AG09309 (cell line): ENCODE measurements at regions not wholly inside any gene's neighbourhood (a gene's known extent, or its start where the extent isn't known, plus 50 kb on each side); places are given as distances from the start of the nearest gene placed in this dataset.

Source experiments
- DNase-seq: peaks from one replicate; pipeline ENCODE4 v3.0.0-alpha.2; 2010; ENCODE audit warnings: low read depth
- H3K4me3 ChIP-seq: 2 replicates; pipeline ENCODE4 v1.5.1; 2011; ENCODE audit warnings: mild to moderate bottlenecking, low read depth, low read length, moderate library complexity; ENCODE audit not compliant: control insufficient read depth
- TF ChIP-seq, protein P1 (sequence below): IDR thresholded peaks from 2 replicates; pipeline ENCODE4 v1.5.1; 2011; ENCODE audit warnings: mild to moderate bottlenecking, low read depth, low read length, inconsistent platforms; ENCODE audit not compliant: insufficient read depth, control insufficient read depth; ENCODE audit errors: missing control alignments

DNA sequence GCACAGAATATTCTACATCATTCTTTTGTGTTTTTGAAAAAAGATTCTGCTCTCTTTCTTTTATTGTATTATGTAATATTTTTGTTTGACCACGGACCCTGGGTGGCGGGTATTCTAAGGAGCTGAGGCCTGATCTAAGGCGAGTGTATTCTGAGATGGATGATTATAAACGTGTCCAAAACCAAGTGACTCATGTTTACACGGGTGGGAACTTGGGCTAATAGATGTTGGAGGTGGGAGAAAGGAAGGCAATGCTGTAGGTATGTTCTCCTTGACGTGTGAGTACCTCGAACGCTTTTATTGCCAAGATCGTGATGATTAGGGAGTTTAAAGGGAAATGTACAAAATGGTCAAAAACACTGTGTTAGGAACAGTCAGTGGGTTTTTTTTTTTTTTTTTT lies 188.9 kb upstream of the FAT1 start:
- TF ChIP-seq, protein P1, sequence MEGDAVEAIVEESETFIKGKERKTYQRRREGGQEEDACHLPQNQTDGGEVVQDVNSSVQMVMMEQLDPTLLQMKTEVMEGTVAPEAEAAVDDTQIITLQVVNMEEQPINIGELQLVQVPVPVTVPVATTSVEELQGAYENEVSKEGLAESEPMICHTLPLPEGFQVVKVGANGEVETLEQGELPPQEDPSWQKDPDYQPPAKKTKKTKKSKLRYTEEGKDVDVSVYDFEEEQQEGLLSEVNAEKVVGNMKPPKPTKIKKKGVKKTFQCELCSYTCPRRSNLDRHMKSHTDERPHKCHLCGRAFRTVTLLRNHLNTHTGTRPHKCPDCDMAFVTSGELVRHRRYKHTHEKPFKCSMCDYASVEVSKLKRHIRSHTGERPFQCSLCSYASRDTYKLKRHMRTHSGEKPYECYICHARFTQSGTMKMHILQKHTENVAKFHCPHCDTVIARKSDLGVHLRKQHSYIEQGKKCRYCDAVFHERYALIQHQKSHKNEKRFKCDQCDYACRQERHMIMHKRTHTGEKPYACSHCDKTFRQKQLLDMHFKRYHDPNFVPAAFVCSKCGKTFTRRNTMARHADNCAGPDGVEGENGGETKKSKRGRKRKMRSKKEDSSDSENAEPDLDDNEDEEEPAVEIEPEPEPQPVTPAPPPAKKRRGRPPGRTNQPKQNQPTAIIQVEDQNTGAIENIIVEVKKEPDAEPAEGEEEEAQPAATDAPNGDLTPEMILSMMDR: no peak
- H3K4me3 ChIP-seq: no peak overlapping the region
- DNase-seq: no peak

DNA sequence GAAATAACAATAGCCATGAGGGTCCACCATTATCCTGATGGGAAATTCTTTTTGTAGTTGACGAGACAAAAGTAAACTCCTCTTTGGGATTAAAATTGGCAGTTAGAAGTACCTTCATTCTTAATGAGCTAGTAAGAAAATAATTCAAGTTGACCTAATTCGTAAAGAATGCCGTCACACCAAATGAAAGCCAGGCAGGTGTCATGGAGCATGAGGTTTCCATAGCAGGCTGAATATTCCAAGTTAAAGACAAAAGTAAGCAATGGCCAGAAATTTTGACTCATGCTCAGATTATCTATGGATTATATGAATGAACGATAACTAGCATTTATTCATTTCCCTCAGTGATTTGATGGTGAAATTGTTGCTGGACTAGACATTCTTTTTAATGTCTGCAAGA lies 192.2 kb upstream of the FAT1 start:
- TF ChIP-seq, protein P1: no peak
- no peak for DNase-seq
- H3K4me3 ChIP-seq: no peak overlapping the region

DNA sequence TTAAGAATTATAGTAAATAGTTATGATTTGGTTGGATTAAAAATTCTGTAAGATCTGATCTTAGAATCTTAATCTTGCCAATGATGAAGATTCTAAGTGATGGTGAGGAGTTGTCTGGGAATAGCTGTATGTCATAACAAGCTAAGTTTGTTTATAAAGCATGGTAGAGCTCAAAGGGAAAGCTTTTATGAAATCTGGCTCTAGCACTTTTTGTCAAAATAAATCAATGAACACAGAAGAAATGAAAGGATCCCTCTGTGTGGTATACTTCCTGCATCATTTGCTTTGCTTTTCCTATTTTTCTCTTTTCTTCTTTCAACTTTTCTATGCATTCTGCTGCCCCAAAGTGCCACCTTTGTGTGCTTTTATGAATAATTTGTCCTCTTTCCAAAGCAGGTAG lies 193.5 kb upstream of the FAT1 start:
- no peak overlapping the region for H3K4me3 ChIP-seq
- TF ChIP-seq, protein P1: no peak
- DNase-seq: no peak

DNA sequence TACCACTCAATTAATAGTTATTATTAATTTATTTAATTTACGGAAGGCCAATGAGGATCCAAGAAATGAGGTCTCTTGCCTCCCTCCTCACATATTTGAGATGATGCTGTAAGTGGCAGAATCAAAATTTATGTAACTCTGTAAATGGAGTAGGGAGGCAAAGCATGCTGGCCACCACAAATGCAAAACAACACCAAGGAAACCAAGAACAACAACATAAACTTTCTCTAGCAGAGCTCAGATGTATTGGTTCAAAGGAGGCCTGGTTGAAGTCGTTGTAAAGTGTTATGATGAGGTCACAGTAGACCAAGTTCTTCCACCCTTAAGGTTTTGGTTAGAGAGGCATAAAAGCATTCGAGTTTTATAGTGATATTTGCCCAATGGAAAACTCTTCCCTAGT lies 194.8 kb upstream of the FAT1 start:
- TF ChIP-seq, protein P1: no peak
- H3K4me3 ChIP-seq: no peak overlapping the region
- no peak for DNase-seq

DNA sequence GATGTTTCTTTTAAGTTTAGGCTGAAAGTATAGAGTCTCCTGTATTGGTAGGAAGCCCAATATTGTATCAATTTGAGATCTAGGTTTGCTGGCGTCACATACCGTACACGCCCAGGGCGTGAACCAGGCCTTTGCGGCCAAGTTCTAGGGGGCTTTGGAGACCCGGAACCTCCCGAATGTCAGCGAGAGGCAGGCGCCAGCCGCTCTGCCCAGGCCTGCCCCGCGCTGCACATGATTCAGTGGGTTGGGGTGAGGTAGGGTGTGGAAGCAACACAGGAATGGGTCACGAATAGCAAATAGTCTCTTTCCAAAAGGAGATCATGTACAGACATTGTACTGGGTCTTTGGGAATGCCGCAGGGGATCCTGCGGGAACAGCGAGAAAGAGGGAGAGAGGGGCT lies 195.7 kb upstream of the FAT1 start:
- no peak for DNase-seq
- no peak overlapping the region for H3K4me3 ChIP-seq
- TF ChIP-seq, protein P1: no peak

DNA sequence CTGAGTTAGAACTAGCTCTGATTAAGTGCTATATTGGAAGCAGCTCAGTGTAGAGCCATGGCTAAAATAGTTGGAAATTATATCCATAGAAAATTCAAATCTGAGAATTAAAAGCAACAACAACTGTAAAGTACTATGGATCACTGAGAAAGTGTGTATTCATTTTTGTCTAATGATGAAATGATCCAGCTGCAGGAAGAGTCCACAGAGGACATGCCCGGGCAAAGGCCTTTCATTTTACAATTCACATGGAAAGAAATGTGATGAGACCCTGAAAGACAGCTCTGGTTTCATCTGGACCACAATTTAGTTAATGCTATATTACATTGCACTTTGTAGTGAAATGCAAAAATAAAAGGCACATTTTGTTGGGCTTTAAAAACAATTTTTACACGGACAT lies 196.8 kb upstream of the FAT1 start:
- DNase-seq: no peak
- TF ChIP-seq, protein P1: no peak
- H3K4me3 ChIP-seq: no peak overlapping the region

DNA sequence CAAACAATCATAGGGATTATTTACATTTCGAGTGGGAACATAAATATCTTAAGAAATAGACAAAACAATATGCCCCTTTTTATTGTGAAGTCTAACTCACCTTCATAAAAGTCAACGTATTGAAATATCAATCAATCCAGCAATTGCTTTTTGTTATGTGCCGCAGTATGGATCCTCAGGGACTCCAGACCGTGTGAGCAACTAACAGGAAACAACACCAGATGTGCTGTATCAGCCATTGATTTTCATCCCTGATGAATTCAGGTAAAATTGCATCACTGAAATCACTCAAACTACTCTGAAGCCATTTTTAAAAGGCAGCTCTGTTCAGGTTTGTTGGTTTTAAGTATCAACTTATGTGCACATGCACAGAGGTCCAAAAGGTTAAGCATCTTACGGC lies 197.3 kb upstream of the FAT1 start:
- H3K4me3 ChIP-seq: no peak overlapping the region
- TF ChIP-seq, protein P1: no peak
- DNase-seq: no peak
